ENCODE measurements at regions not wholly inside any gene's neighbourhood (a gene's known extent, or its start where the extent isn't known, plus 50 kb on each side); places are given as distances from the start of the nearest gene placed in this dataset.

- no peak for DNase-seq
Measured at GRCh38 chr5:171692107-171692506, 93.5 kb upstream of the SMIM23 start.

- DNase-seq: no peak
Measured at GRCh38 chr5:171692936-171693335, 92.7 kb upstream of the SMIM23 start.

GRCh38 chr5:171693412-171693811, 92.2 kb upstream of the SMIM23 start:
- DNase-seq: no peak

- no peak for DNase-seq
Measured at GRCh38 chr5:171695804-171696203, 89.8 kb upstream of the SMIM23 start.

- DNase-seq: no peak
Measured at GRCh38 chr5:171697221-171698102, 88.2 kb upstream of the SMIM23 start.

GRCh38 chr5:171700318-171700912, 85.2 kb upstream of the SMIM23 start:
- DNase-seq: no peak

- DNase-seq: no peak
Measured at GRCh38 chr5:171701100-171701541, 84.5 kb upstream of the SMIM23 start.

GRCh38 chr5:171702135-171702770, 83.4 kb upstream of the SMIM23 start:
- DNase-seq: no peak

GRCh38 chr5:171703146-171703545, 82.5 kb upstream of the SMIM23 start:
- no peak for DNase-seq

GRCh38 chr5:171705036-171705435, 80.6 kb upstream of the SMIM23 start:
- no peak for DNase-seq

- no peak for DNase-seq
Measured at GRCh38 chr5:171705830-171706468, 79.7 kb upstream of the SMIM23 start.

- no peak for DNase-seq
Measured at GRCh38 chr5:171706736-171707441, 78.7 kb upstream of the SMIM23 start.

GRCh38 chr5:171707442-171707792, 78.2 kb upstream of the SMIM23 start:
- DNase-seq: no peak

GRCh38 chr5:171709930-171710329, 75.7 kb upstream of the SMIM23 start:
- no peak for DNase-seq

GRCh38 chr5:171710451-171711024, 75.1 kb upstream of the SMIM23 start:
- DNase-seq: no peak

GRCh38 chr5:171711571-171711970, 74.0 kb upstream of the SMIM23 start:
- no peak for DNase-seq

GRCh38 chr5:171712616-171713015, 73.0 kb upstream of the SMIM23 start:
- no peak for DNase-seq

GRCh38 chr5:171713152-171713551, 72.5 kb upstream of the SMIM23 start:
- no peak for DNase-seq

GRCh38 chr5:171714261-171714660, 71.4 kb upstream of the SMIM23 start:
- no peak for DNase-seq

GRCh38 chr5:171714851-171715250, 70.8 kb upstream of the SMIM23 start:
- no peak for DNase-seq

- no peak for DNase-seq
Measured at GRCh38 chr5:171715551-171715950, 70.1 kb upstream of the SMIM23 start.

GRCh38 chr5:171720086-171720485, 65.5 kb upstream of the SMIM23 start:
- DNase-seq: no peak

- no peak for DNase-seq
Measured at GRCh38 chr5:171721464-171721863, 64.2 kb upstream of the SMIM23 start.
